HG02852 (cell line): ENCODE measurements at regions not wholly inside any gene's neighbourhood (a gene's known extent, or its start where the extent isn't known, plus 50 kb on each side); places are given as distances from the start of the nearest gene placed in this dataset.
A peak's percentile ranks its signal among the peaks of the same experiment; 100 is the strongest.
"Not testable (repeated sequence)": the region's sequence is repeated elsewhere in the genome, so short reads cannot be mapped to it uniquely, and the experiment has no call there.

Source experiments
- ATAC-seq: cut with Tn5 transposase; IDR thresholded peaks from one replicate; pipeline ENCODE4 v1.9.1; 2021; ENCODE audit warnings: mild to moderate bottlenecking, moderate library complexity; ENCODE audit not compliant: unreplicated experiment

DNA sequence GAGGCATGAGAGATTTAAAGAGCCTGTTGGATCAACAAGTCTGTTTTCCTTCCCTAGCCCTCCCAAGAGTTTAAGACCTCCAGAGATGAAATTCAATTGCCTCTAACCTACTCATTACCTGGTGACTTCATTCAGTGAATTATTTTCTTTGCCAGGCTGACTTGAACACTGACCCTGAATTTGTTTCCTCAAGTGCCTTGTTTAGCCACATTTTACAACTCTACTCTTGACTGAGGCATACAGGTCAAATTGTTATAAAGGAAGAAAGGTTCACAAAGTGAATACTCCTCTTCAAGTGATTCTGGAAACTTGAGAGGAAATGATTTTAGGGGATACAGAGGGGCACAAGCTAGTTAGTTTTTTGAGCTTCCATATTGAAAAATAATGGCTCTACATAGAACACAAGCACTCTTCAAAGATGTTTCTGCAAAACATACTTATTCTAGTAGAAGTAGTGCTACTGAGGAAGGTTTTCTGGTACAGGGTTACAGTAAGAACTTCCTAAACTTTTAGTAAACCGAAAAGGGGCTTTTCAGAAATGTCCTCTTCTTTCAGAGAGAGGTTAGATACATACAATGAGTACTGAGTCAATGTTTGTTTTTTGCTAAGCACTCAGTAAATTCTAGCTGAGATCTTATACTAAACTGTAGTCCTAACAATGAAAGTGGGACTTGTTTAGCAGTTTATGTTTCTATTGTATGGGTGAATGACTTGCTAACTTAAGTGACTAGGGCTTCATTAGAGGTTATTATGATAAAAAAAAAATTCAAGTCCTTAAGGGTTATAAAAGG is 137.4 kb upstream of the SATB1 start:
- no peak for ATAC-seq

DNA sequence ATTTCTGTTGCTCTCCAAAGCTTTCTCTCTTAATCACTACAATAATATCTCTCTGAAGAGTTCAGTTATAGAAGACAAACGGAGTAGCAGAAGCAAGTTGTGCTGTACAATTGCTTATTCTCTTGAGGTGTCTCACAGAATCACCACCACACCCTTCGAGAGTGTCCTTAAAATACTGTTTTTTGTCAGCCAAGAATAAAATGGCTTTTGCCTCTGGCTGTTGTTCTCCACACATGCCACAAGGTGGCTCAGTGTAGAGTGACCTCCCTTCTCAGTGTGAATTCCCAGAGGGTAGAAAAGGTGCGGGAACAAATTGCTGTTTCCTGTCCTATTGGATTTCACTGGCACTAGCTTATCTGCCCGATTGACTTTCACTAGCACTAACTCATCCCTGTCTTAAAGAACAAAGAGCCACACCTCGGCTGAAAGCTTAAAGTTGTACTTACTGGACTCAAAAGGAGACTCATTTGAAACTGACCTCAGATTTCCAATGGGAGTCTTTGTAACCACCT is 134.2 kb upstream of the SATB1 start:
- peak; percentile 66 for ATAC-seq

DNA sequence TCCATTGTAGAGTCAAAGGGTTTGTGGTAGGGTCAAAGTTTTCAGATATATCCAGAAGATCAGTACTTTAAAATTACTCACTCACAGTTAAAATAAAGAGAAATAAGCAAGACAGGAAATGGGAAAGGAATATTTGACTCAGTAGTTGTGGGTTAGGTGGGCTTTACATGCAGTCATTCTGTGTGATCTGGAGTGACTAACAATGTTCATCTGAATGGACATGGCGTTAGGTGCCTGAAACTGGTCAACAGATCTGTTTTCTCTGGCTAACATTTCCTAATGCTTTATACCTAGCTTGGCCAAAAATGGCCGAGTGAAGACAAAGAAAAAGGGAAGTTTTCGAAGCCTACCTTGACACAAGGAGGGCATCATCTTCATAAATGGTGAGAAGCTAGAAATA is 133.4 kb upstream of the SATB1 start:
- ATAC-seq, result no peak

DNA sequence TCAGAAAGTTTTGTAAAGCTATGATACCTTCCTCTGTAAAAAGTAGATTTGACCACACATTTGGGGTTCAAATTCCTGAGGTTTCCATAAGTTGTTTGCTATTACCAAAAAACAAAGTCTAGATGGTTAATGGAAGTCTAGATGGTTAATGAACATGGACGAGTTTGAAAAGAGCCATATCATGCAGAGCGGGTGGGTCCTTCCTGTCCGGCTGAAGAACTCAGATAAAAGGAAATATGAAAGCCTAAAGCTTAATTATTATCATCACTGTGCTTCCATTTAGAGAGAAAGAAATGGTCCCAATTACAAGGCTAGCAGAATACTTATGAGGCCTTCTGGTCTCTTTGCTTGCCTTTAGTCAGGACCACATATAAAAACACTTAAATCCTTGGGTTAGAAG is 132.1 kb upstream of the SATB1 start:
- ATAC-seq, result no peak

DNA sequence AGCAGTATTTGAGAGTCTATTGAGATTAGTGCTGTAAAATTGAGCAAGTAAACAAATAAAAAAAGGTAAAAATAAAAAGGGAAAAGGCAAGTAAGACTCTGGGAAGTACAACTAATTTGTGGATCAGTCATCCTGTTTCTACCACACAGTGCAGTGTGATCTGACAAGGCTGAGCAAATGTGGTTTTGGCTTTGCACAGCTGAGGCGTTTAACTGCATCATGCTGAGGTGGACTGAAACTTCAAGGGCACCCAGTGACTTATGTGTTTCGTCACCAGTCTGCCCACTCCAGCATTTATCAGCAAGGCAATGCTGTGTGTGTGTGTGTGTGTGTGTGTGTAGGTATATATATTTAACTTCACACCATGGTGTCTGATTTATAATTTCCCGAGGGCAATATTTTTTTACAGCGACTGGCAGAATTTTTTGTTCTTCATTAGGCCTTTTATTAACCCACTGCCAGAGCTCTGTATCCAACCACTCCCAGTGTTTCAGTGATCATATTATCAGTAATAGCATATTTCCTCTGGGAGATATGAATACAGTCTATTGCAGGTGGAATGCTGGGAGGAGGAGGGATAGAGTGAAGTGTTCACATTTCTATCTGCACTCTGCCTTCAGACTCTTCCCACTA is 131.5 kb upstream of the SATB1 start:
- ATAC-seq, result peak; percentile 76

DNA sequence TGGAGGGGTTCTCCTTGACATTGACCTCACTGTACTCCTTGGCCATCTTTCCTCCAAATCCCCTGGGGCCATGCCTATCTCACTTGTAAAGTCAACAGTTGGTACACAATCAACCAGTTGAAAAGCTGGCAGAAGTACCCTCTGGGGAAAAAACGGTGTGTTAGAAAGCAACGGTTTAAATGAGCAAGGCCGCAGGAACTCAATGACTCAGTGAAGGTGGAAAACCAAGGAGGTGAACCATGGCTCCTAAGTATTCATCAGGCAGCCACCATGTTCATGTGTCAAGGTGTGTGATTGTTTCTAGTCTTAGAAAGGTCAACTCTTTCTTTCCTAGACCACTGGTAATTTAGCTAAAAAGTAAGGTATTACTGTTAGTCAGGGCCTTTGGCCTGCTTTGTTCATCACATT is 130.9 kb upstream of the SATB1 start:
- ATAC-seq, result peak; percentile 15

DNA sequence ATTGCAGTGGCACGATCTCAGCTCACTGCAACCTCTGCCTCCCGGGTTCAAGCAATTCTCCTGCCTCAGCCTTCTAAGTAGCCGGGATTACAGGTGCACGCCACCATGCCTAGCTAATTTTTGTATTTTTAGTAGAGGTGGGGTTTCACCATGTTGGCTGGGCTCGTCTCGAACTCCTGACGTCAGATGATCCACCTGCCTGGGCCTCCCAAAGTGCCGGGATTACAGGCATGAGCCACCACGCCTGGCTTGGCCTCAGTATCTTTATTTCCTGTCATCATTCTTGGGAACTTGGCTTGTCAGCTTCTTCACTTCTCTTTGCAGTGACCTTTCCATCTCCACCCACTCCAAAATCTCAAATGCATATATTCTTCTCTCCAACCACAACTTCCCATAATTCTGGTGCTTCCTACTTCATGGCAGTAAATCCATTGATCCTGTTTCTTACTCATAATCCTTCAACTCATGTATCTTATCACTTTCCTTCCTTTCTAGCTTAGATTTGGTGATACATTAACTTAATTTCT is 127.5 kb upstream of the SATB1 start:
- ATAC-seq, result not testable (repeated sequence)

DNA sequence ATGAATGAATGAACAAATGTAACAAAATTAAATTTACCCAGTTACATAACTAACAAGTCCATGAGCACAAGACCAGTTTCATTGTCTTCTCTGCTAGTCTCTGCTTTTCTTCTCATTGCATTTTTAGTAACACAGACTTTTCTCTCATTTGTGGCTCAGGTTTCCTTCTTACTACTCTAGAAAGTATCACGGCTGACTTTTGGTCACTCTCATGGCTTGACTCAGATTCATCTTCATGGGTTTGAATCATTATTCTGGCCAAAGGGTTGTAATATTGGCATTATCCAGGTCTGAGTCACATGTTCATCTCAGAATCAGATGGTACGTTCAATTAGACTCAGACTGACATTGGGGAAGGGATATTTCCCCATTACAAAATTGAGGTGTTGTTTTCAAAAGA is 121.5 kb upstream of the SATB1 start:
- no peak for ATAC-seq

DNA sequence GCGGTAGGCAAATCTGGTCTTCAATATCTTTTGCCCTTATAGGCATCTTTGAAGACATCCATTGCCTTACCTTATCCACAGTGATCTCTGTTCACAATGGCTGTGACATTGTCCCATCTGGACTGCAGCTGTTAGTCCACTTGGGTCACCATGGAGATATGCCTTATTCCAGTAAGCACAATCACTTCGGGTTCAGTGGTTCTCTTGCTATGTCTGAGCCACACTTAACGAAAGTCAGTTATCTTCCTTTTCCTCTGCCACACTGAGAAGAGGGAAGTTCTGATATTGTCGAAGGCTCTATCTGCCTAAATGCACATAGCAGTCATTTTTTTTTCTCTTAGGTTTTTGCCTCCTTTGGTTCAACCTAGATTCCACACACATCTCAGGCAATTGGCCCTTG is 119.0 kb upstream of the SATB1 start:
- no peak for ATAC-seq

DNA sequence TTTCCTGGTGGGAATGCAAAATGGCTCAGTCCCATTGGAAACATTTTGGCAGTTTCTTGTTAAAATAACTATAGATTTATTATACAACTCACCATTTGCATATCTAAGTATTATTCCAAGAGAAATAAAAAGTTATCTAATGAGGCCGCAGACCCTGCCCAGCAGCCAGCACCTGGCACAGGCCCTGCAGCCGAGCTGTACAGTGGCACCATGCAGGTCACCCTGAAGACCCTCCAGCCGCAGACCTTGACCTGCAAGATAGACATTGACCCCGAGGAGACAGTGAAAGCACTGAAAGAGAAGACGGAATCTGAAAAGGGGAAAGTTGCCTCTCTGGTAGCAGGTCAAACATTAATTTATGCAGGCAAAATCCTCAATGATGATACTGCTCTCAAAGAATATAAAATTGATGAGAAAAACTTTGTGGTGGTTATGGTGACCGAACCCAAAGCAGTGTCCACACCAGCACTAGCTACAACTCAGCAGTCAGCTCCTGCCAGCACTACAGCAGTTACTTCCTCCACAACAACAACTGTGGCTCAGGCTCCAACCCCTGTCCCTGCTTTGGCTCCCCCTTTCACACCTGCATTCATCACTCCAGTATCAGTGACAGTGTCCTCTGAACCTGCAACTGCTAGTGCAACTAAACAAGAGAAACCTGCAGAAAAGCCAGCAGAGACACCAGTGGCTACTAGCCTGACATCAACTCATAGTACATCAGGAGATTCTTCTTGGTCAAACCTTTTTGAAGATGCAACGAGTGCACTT is 113.5 kb upstream of the SATB1 start:
- no peak for ATAC-seq

DNA sequence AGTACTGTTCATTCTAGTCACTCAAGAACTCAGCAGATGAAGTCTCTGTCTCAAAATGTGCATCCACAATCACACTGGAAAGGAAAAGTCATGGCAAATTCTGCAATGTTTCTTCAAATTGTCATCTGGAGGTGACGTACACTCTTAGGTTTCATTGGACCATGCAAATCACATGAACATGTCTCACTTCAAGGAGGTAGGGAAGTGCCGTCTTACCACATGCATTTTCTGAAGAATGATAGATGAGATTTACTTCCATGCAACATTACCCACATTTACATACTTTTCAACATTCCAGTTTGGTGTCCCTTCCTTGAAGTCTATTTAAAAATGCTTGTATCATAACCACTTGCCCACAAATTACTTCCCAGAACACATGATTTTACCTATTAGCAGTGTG is 107.9 kb upstream of the SATB1 start:
- ATAC-seq, result no peak

DNA sequence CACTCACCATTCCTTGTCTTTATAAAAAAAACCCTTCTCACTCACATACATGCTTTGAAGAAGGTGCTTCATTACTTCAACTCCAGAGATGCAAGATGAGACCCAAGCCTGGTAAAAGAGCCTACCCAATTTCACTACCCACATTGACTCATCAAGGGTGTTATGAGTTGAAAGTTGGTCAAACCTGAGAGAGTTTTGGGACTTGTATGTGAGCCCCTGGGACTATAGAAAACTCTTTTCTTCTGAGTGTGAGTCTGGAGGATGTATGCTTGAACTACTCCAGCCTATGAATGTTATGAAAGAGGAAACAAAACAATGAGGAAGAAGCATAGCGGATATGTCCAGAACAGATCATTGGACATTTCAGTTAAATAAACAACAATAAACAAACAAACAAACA is 106.5 kb upstream of the SATB1 start:
- ATAC-seq, result peak; percentile 84

DNA sequence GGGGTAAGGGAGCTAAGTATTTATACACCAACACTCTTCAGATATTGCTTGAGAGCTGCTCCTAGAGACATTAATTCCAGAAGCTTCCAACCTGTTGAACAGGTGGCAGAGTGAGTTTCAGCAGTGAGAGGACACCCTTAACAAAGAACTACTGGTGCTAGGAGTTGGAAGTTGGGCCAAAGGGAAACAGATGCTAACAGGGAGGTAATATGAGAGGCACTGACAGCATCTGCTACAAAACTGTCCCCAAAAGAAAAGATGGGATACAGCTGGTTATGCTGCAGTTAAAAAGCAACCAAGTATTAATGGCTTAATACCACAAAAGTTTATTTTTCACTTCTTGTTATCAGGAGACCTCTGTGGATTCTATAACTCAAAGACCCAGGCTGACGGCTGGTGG is 104.5 kb upstream of the SATB1 start:
- ATAC-seq, result no peak

DNA sequence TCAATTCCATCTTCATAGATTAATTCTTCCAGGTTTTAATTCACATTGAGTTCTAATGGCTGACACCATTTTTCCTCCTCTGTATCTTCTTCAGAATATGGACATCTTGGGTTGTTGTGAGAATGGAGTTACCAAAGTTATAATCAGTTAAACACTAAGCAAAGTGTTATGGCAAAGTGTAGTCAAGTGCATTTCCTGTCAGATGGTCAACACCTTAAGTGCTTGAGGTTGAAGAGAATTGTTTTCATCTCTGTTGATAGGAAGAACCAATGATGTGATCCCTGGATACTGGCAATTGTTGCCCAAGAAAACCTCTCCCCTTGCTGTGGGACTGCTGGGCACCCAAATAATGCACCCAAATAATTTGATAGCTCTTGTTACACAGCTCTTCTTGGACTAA is 102.6 kb upstream of the SATB1 start:
- ATAC-seq, result no peak

DNA sequence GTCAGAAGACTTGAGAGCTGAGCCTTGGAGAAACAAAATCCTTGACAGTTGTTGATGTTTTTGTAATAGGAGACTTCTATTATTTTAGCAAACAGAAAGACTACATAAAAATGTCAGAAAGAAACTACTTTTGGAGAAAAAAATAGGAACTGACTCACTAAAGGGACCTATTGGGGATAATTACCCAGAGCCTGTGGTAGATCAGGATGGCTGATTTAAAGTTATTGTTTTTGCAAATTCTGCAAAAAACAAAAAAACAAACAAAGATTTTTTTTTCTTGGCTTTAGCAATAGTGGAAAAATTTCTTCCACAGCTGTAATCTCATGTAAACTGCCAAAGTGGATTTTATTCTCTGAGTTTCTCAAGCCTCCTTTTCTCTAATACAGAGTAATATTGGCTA is 101.5 kb upstream of the SATB1 start:
- ATAC-seq, result no peak

DNA sequence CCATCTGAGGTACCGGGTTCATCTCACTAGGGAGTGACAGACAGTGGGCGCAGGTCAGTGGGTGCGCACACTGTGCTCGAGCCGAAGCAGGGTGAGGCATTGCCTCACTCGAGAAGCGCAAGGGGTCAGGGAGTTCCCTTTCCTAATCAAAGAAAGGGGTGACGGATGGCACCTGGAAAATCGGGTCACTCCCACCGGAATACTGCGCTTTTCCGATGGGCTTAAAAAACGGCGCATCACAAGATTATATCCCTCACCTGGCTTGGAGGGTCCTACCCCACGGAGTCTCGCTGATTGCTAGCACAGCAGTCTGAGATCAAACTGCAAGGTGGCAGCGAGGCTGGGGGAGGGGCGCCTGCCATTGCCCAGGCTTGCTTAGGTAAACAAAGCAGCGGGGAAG is 91.0 kb upstream of the SATB1 start:
- not testable (repeated sequence) for ATAC-seq

DNA sequence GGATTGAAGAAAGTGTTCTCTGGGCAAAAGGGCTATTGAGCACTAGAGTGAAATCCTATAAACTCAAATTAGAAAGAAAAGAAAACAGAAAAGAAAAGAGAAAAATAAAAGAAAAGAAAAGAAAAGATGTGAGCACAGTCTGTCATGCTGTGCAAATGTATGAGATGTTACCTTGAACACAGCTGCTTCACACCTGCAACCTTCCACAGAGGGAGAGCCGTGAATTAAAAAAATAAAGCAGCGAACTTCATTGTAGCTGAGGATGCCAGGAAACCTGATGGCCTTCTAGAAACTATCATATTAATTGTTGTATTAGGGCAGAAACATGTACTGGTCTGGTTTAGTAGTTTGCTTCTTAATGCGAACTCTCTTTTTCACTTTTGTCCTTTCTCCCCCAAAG is 88.0 kb upstream of the SATB1 start:
- ATAC-seq, result no peak

DNA sequence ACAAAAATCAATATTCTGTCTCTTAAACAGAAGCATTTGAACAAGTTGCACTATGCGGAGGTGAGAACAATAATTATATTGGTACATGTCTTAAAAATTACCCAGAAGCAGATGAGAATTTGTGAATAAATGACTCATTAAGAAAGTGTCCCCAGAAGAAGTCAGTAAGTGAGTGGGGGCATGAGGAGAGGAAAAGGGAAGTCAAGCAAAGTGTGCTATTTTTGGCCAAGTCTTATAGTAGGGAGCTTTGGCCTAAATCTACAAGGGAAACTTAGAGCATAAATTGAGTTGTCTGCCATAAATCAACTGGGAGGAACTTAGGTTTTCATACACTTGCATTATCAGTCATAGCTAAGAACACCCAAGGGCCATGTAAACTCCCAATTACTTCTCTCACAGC is 86.9 kb upstream of the SATB1 start:
- peak; percentile 45 for ATAC-seq

DNA sequence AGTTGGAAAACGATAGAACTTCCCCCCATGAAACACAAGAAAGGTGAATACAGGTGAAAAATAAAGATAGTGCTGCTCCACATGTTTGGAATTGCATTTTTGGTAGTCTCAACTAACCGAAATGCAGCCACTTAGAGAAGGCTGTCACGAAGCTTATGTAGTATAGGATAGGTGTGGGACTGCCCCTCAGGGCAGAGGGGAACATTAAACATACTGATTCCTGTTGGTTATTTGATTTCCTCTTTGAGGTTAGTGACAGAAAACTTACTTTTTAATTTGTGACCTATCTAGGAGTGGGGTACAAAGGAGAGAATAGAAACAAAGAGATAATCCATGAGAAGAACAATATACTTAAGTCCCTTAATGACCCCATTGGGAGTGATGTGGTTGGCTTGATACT is 85.8 kb upstream of the SATB1 start:
- ATAC-seq, result no peak

DNA sequence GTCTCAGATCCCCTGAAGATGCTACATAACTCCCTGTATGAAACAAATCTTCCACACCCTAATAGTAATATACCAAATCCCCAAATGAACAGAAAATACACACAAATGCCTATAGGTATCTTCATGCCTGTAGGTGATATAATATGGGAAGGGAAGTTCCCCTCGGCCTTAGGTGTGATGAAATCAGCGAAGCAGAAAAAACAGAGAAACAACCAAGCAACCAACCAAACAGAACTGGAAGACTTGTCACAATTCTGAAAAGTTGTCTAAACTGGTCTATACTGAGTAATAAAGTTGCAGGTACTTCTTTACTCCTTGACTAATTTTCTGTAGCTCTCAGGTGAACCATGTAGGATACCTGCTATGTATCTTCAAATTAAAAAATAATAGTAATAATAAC is 82.2 kb upstream of the SATB1 start:
- no peak for ATAC-seq

DNA sequence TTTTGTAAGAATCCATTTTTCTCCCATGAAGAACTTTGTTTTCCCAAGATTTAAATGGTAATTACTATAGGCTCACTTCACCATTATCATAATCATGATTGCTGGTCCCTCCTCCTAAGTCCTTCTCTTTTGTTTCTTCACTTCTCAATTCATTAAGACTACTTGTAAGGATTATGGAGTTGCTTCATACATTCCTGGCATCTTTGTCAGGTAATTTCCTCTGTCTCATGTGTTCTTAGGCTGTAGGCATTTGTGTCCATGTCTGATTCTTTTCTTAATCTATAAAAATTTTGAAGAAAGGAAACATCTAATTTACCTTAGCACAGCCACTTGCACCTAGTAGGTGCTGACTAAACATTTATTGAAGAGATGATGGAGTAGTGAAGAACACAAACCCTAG is 79.9 kb upstream of the SATB1 start:
- no peak for ATAC-seq
